AG04450 (cell line): ENCODE measurements at regions not wholly inside any gene's neighbourhood (a gene's known extent, or its start where the extent isn't known, plus 50 kb on each side); places are given as distances from the start of the nearest gene placed in this dataset.

ENCODE experiments used
- CTCF ChIA-PET: fragments of 300-600, 350-600 bp; formaldehyde crosslinking; extraction: SDS; loops from one replicate; lab custom pipeline; 2022; ENCODE audit warnings: antibody characterized with exemption, inconsistent platforms; lab: Charles Lee
- POLR2A ChIA-PET: fragments of 350-600 bp; formaldehyde crosslinking; extraction: SDS; loops from one replicate; lab custom pipeline; 2021; ENCODE audit warnings: antibody characterized with exemption, inconsistent platforms; lab: Yijun Ruan, JAX
- DNase-seq: peaks from one replicate; pipeline ENCODE4 v3.0.0-alpha.2; 2011; ENCODE audit warnings: low read depth, low spot score
- H3K27ac ChIP-seq: one replicate; pipeline ENCODE4 v1.5.1; 2012; ENCODE audit warnings: low read depth, low read length, control low read depth
- H3K27me3 ChIP-seq: one replicate; pipeline ENCODE4 v1.6.0; 2012; ENCODE audit warnings: low read length; ENCODE audit not compliant: control insufficient read depth, insufficient read depth
- H3K4me3 ChIP-seq: 2 replicates; pipeline ENCODE4 v1.5.1; 2011; ENCODE audit warnings: mild to moderate bottlenecking, low read depth, low read length, control low read depth
- H3K9me3 ChIP-seq: 2 replicates; pipeline ENCODE4 v1.5.1; 2012; ENCODE audit warnings: low read length; ENCODE audit not compliant: control insufficient read depth, insufficient read depth
- CTCF ChIP-seq: IDR thresholded peaks from 2 replicates; pipeline ENCODE4 v1.5.1; 2011; ENCODE audit warnings: low read depth, low read length, control low read depth, inconsistent platforms

DNA sequence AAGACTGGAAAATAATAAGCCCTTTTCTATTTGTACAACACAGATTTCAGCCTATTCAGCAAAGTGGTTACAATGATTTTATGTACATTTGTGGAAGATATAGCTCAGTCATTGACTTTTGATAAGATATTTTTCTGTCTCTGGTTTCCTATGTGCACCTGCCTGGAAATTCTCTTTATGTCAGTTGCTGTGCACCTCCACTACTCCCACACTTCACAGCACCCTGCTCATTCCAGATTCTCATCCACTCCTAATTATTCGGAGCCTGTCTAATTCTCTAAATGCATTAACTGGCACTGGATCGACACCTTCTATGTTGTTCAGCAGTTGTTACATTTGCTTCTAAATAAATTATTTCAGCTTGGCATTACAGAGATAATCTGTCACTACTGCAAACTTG, 275.1 kb upstream of the RND3 start:
- Histone ChIP-seq H3K9me3 (no peaks in the 10 kb centered on the region), H3K4me3 (no peak overlapping the region), H3K27ac (no peak overlapping the region), H3K27me3 (peaks cover 2% of the 10 kb centered on the region)
- ChIA-PET CTCF (no interaction called here), POLR2A (no interaction called here)
- TF ChIP-seq CTCF: no peak
- DNase-seq: no peak

DNA sequence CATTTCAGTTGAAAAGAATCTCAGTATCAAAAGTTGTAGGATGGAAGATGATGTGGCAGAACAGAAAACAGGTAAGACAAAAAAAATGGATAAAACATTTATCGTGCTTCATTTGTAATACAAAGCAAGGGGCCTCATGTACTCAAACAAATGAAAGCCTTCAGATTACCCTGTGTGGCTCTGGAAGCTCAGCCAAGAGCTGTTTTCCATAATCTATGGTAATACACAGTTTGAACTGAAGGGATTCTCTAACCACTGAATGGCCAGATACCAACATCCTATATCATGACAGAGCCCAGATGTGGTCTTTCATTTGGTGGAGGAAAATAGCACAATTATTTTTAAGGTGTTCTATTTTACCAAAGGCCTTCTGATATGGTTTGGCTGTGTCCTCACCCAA, 272.1 kb upstream of the RND3 start:
- H3K9me3 ChIP-seq: no peaks in the 10 kb centered on the region
- POLR2A ChIA-PET: no interaction called here
- H3K27ac ChIP-seq: no peak overlapping the region
- H3K4me3 ChIP-seq: no peak overlapping the region
- no peak for DNase-seq
- CTCF ChIA-PET: no interaction called here
- no peak for TF ChIP-seq CTCF
- H3K27me3 ChIP-seq: peaks cover 2% of the 10 kb centered on the region

- DNase-seq: no peak
- ChIA-PET POLR2A (no interaction called here), CTCF (no interaction called here)
- H3K4me3 ChIP-seq: no peak overlapping the region
- peaks cover 2% of the 10 kb centered on the region for H3K27me3 ChIP-seq
- no peak overlapping the region for H3K27ac ChIP-seq
- no peaks in the 10 kb centered on the region for H3K9me3 ChIP-seq
- TF ChIP-seq CTCF: no peak
Observed at GRCh38 chr2:150759106-150759505, 271.6 kb upstream of the RND3 start.

GRCh38 chr2:150752229-150752628, 264.8 kb upstream of the RND3 start:
- ChIA-PET POLR2A (no interaction called here), CTCF (interaction anchor here (1.7 kb wide), 1 partner anchor 18 kb away, joined by 4 read pairs; no protein-coding TSS in a partner anchor)
- Histone ChIP-seq H3K27ac (no peak overlapping the region), H3K4me3 (no peak overlapping the region), H3K27me3 (no peaks in the 10 kb centered on the region), H3K9me3 (no peaks in the 10 kb centered on the region)
- no peak for TF ChIP-seq CTCF
- no peak for DNase-seq

GRCh38 chr2:150750720-150751119, 263.3 kb upstream of the RND3 start:
- CTCF ChIA-PET: no interaction called here

More at GRCh38 chr2:150750720-150751119, 263.3 kb upstream of the RND3 start:
- no peak overlapping the region for H3K27ac ChIP-seq
- no peaks in the 10 kb centered on the region for H3K27me3 ChIP-seq
- no peaks in the 10 kb centered on the region for H3K9me3 ChIP-seq
- POLR2A ChIA-PET: no interaction called here
- DNase-seq: no peak
- no peak for TF ChIP-seq CTCF
- no peak overlapping the region for H3K4me3 ChIP-seq
